ENCODE measurements at regions not wholly inside any gene's neighbourhood (a gene's known extent, or its start where the extent isn't known, plus 50 kb on each side); places are given as distances from the start of the nearest gene placed in this dataset.
A peak's percentile ranks its signal among the peaks of the same experiment; 100 is the strongest.

GRCh38 chr18:65145312-65145711 is 605.5 kb upstream of the CDH7 start:
- Mint-ChIP-seq H3K9me3 (peaks cover 37% of the 10 kb centered on the region), H3K27ac (no peak overlapping the region), H3K36me3 (ENCODE audit: low read depth) (no peaks in the 10 kb centered on the region)

GRCh38 chr18:65133610-65134009 is 617.2 kb upstream of the CDH7 start:
- H3K27ac Mint-ChIP-seq = no peak overlapping the region
- DNase-seq = no peak
- no peaks in the 10 kb centered on the region; the same call in 1 of the 2 replicates for H3K36me3 Mint-ChIP-seq (ENCODE audit: low read depth)
- peaks cover 40% of the 10 kb centered on the region for H3K9me3 Mint-ChIP-seq
- TF ChIP-seq CTCF (IDR thresholded peaks at IDR 0.05) = no peak
- no peak overlapping the region for H3K4me3 Mint-ChIP-seq
- no peaks in the 10 kb centered on the region for H3K27me3 Mint-ChIP-seq (ENCODE audit: insufficient read depth)
- H3K4me1 Mint-ChIP-seq (ENCODE audit: low read depth) = no peaks in the 10 kb centered on the region

More at GRCh38 chr18:65145312-65145711, 605.5 kb upstream of the CDH7 start:
- H3K27me3 Mint-ChIP-seq (ENCODE audit: insufficient read depth) = no peaks in the 10 kb centered on the region
- H3K4me3 Mint-ChIP-seq = no peak overlapping the region
- no peak for TF ChIP-seq CTCF (IDR thresholded peaks at IDR 0.05)
- DNase-seq = no peak
- H3K4me1 Mint-ChIP-seq (ENCODE audit: low read depth) = no peaks in the 10 kb centered on the region

GRCh38 chr18:65124633-65125032 is 626.2 kb upstream of the CDH7 start:
- no peak for TF ChIP-seq CTCF (IDR thresholded peaks at IDR 0.05)
- no peaks in the 10 kb centered on the region for H3K27me3 Mint-ChIP-seq (ENCODE audit: insufficient read depth)
- peaks cover 8% of the 10 kb centered on the region for H3K36me3 Mint-ChIP-seq (ENCODE audit: low read depth)
- no peak overlapping the region for H3K27ac Mint-ChIP-seq
- no peak for DNase-seq
- peaks cover 42% of the 10 kb centered on the region for H3K9me3 Mint-ChIP-seq
- no peaks in the 10 kb centered on the region for H3K4me1 Mint-ChIP-seq (ENCODE audit: low read depth)
- H3K4me3 Mint-ChIP-seq = no peak overlapping the region

GRCh38 chr18:65103864-65104263 is 646.9 kb upstream of the CDH7 start:
- TF ChIP-seq CTCF (IDR thresholded peaks at IDR 0.05) = no peak
- H3K9me3 Mint-ChIP-seq = peaks cover 24% of the 10 kb centered on the region
- no peaks in the 10 kb centered on the region for H3K27me3 Mint-ChIP-seq (ENCODE audit: insufficient read depth)
- H3K27ac Mint-ChIP-seq = no peak overlapping the region
- no peak for DNase-seq
- H3K36me3 Mint-ChIP-seq (ENCODE audit: low read depth) = no peaks in the 10 kb centered on the region
- no peaks in the 10 kb centered on the region for H3K4me1 Mint-ChIP-seq (ENCODE audit: low read depth)
- no peak overlapping the region for H3K4me3 Mint-ChIP-seq

GRCh38 chr18:65093346-65093745 is 657.5 kb upstream of the CDH7 start:
- no peak for TF ChIP-seq CTCF (IDR thresholded peaks at IDR 0.05)
- Mint-ChIP-seq H3K4me3 (no peak overlapping the region), H3K27ac (no peak overlapping the region), H3K9me3 (peaks cover 13% of the 10 kb centered on the region), H3K36me3 (ENCODE audit: low read depth) (no peaks in the 10 kb centered on the region), H3K27me3 (ENCODE audit: insufficient read depth) (no peaks in the 10 kb centered on the region), H3K4me1 (ENCODE audit: low read depth) (no peaks in the 10 kb centered on the region)
- DNase-seq = no peak

- no peak for DNase-seq
- Mint-ChIP-seq H3K9me3 (peaks cover 13% of the 10 kb centered on the region; the same call in 1 of the 2 replicates), H3K27me3 (ENCODE audit: insufficient read depth) (no peaks in the 10 kb centered on the region), H3K4me1 (ENCODE audit: low read depth) (no peaks in the 10 kb centered on the region), H3K36me3 (ENCODE audit: low read depth) (no peaks in the 10 kb centered on the region), H3K27ac (no peak overlapping the region), H3K4me3 (no peak overlapping the region)
- TF ChIP-seq CTCF (IDR thresholded peaks at IDR 0.05) = peak; percentile 55
Observed at GRCh38 chr18:65091744-65092329, 659.0 kb upstream of the CDH7 start.
